K562 (cell line): ENCODE measurements at regions not wholly inside any gene's neighbourhood (a gene's known extent, or its start where the extent isn't known, plus 50 kb on each side); places are given as distances from the start of the nearest gene placed in this dataset.

ENCODE experiments used
- CHD2 ChIP-seq: IDR thresholded peaks from 2 replicates; pipeline ENCODE4 v1.6.1; 2011; ENCODE audit warnings: low read depth, low read length
- ETV1 ChIP-seq: fragments of 450-650 bp; conservative IDR thresholded peaks from 2 replicates; pipeline ENCODE4 v1.6.1; 2016; ENCODE audit warnings: missing genetic modification characterization, control low read depth, low read depth, missing compliant biosample characterization
- HMGXB4 ChIP-seq: sonication (generic); formaldehyde crosslinking; IDR thresholded peaks from 2 replicates; pipeline ENCODE4 v1.8.1; 2023; ENCODE audit warnings: mild to moderate bottlenecking, missing genetic modification reagents
- KLF16 ChIP-seq: IDR thresholded peaks from 2 replicates; pipeline ENCODE4 v1.6.1; 2016; ENCODE audit warnings: antibody characterized with exemption
- MBD1 ChIP-seq: fragments of 250-450 bp; sonication (Bioruptor Pico); IDR thresholded peaks from 2 replicates; pipeline ENCODE4 v1.8.0; 2022; ENCODE audit warnings: inconsistent platforms
- NFATC3 ChIP-seq: fragments of 450-650 bp; IDR thresholded peaks from 2 replicates; pipeline ENCODE4 v1.6.1; 2017; ENCODE audit warnings: mild to moderate bottlenecking
- REST ChIP-seq, 2 experiments: fragments of 450-650 bp; formaldehyde crosslinking in 1 of 2; IDR thresholded peaks; 2 replicates each; pipeline versions ENCODE4 v1.4.0 to v1.6.1; 2014 to 2020; ENCODE audit warnings: mild to moderate bottlenecking in 2 of 2, borderline replicate concordance in 1 of 2, low read depth in 1 of 2
- TEAD1 ChIP-seq, 2 experiments: fragments of 450-650 bp in 1 of 2; sonication (generic) in 1 of 2; formaldehyde crosslinking; IDR thresholded peaks; 2 replicates each; pipeline versions ENCODE4 v1.4.0 to v1.8.0; 2020 to 2022; ENCODE audit warnings: mild to moderate bottlenecking in 2 of 2, missing genetic modification reagents in 1 of 2
- USF1 ChIP-seq: sonication (generic); formaldehyde crosslinking; IDR thresholded peaks from 2 replicates; pipeline ENCODE4 v1.9.0; 2022; ENCODE audit warnings: mild to moderate bottlenecking, missing genetic modification reagents
- USF2 ChIP-seq: sonication (generic); formaldehyde crosslinking; IDR thresholded peaks from 2 replicates; pipeline ENCODE4 v1.5.0; 2020; ENCODE audit warnings: missing genetic modification reagents
- ZNF121 ChIP-seq: sonication (generic); formaldehyde crosslinking; conservative IDR thresholded peaks from 2 replicates; pipeline ENCODE4 v1.8.0; 2022; ENCODE audit warnings: missing genetic modification reagents
- ZNF175 ChIP-seq: fragments of 200-800 bp; sonication (Bioruptor generic); IDR thresholded peaks from 2 replicates; pipeline ENCODE4 v1.6.1; 2016; ENCODE audit warnings: low read depth, mild to moderate bottlenecking, missing genetic modification characterization, missing compliant biosample characterization
- ZNF217 ChIP-seq: sonication (generic); formaldehyde crosslinking; IDR thresholded peaks from 2 replicates; pipeline ENCODE4 v1.8.0; 2022; ENCODE audit warnings: mild to moderate bottlenecking, missing genetic modification reagents
- ZNF24 ChIP-seq: fragments of 450-650 bp; IDR thresholded peaks from 2 replicates; pipeline ENCODE4 v1.6.1; 2016

- TF ChIP-seq ZNF121 (CRISPR knock-in tag) (no peak), REST (IDR thresholded peaks at IDR 0.05; ENCODE audit: borderline replicate concordance) (peak; percentile 30), REST (CRISPR knock-in tag; IDR thresholded peaks at IDR 0.05; ENCODE audit: low read depth) (no peak), CHD2 (no peak), HMGXB4 (CRISPR knock-in tag) (0 out of 2 replicates have a peak, but pooled peaks have one; percentile 43), USF1 (peak; percentile 93), MBD1 (CRISPR knock-in tag) (no peak), TEAD1 (CRISPR knock-in tag; IDR thresholded peaks at IDR 0.05) (0 out of 4 replicates have a peak, but pooled peaks of 1 of the 2 experiments have one; percentile 47), KLF16 (peak; percentile 25; the same call in 1 of the 2 replicates), ETV1 (tag) (no peak), USF2 (CRISPR knock-in tag) (peak; percentile 88), ZNF175 (no peak), NFATC3 (no peak), ZNF24 (0 out of 2 replicates have a peak, but pooled peaks have one; percentile 46), ZNF217 (CRISPR knock-in tag) (no peak)
Observed at GRCh38 chr3:194928831-194929577, 243.3 kb downstream of the FAM43A start (continued).
